ENCODE measurements at regions not wholly inside any gene's neighbourhood (a gene's known extent, or its start where the extent isn't known, plus 50 kb on each side); places are given as distances from the start of the nearest gene placed in this dataset.

DNA sequence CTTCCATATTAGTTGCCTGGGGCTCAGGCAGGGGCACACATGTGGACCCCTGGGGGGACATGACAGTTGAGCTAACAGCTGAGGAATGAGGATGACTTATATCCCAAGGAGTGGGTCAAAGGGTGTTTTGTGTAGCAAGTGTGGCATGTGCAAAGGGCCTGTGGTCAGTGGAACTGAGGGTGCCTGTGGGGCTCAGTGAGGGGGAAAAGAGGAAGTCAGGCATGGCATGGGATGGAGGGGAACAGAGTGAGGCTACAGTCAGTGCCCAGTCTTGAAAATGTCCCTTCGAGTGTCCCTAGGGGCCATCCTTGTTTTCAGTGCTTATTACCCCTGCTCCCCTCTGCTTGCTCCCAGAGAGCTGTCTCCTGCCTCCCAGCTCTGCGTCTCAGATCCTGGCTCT is 64.3 kb upstream of the CD99 start:
- Histone ChIP-seq H3K36me3 (peaks cover 46% of the 10 kb centered on the region), H3K27me3 (no peaks in the 10 kb centered on the region), H3K27ac (no peak overlapping the region), H3K9me3 (no peaks in the 10 kb centered on the region), H3K4me1 (no peaks in the 10 kb centered on the region), H3K4me3 (no peak overlapping the region)
- TF ChIP-seq, protein P1, sequence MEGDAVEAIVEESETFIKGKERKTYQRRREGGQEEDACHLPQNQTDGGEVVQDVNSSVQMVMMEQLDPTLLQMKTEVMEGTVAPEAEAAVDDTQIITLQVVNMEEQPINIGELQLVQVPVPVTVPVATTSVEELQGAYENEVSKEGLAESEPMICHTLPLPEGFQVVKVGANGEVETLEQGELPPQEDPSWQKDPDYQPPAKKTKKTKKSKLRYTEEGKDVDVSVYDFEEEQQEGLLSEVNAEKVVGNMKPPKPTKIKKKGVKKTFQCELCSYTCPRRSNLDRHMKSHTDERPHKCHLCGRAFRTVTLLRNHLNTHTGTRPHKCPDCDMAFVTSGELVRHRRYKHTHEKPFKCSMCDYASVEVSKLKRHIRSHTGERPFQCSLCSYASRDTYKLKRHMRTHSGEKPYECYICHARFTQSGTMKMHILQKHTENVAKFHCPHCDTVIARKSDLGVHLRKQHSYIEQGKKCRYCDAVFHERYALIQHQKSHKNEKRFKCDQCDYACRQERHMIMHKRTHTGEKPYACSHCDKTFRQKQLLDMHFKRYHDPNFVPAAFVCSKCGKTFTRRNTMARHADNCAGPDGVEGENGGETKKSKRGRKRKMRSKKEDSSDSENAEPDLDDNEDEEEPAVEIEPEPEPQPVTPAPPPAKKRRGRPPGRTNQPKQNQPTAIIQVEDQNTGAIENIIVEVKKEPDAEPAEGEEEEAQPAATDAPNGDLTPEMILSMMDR (IDR thresholded peaks at IDR 0.05) = no peak
- TF ChIP-seq POLR2AphosphoS5 (IDR thresholded peaks at IDR 0.05) (no peak), POLR2A (IDR thresholded peaks at IDR 0.05) (no peak), EP300 (IDR thresholded peaks at IDR 0.05) (no peak)
- 91% methylated on average over 2 of the region's 2 CpGs for WGBS
- no peak for DNase-seq (ENCODE audit: low spot score in 2 of 2)

DNA sequence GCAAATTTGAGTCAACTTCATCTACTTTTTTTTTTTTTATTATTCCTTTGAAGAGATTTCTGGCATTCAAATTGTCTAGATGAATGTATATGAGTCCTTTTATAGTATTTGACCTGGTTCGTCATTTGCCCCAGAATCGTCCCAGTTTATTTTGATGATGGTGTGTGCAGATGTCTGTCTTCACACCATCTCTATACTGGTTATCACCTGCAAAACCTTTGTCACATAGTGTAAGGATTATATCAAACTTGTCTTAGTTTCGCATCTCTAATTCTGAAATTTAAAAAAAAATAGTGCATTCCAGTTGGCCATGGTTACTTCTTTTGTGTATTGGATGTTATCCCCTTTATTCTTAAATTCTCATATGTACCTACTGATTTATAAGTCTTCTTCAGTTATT is 70.5 kb upstream of the CD99 start:
- no peak for TF ChIP-seq POLR2AphosphoS5 (IDR thresholded peaks at IDR 0.05)
- H3K4me1 ChIP-seq = peaks cover 2% of the 10 kb centered on the region
- H3K36me3 ChIP-seq = peaks cover 61% of the 10 kb centered on the region
- no peak for DNase-seq (ENCODE audit: low spot score in 2 of 2)
- H3K27me3 ChIP-seq = no peaks in the 10 kb centered on the region
- H3K9me3 ChIP-seq = no peaks in the 10 kb centered on the region
- 95% methylated on average over 3 of the region's 3 CpGs for WGBS
- H3K4me3 ChIP-seq = no peak overlapping the region
- H3K27ac ChIP-seq = no peak overlapping the region

DNA sequence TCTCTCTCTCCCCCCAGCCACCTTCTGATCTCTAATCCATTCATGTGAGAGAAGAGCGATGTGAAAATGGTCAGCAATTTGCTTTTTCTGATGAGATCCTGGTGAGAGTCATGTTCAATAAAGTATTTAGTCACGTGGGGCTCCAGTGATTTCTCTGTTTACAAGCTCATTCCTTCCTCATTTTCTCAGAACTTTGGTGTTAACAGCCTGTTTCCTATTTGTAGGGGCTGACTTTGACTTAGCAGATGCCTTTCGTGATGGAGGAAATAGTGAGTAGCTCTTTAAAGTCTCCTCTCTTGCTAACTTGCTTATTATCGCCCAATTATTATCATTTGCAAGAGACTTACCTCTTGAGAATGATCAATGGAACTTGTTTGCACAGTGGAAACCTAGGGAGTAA is 72.6 kb upstream of the CD99 start:
- 64% methylated on average over 4 of the region's 4 CpGs for WGBS
- no peak for DNase-seq (ENCODE audit: low spot score in 2 of 2)

DNA sequence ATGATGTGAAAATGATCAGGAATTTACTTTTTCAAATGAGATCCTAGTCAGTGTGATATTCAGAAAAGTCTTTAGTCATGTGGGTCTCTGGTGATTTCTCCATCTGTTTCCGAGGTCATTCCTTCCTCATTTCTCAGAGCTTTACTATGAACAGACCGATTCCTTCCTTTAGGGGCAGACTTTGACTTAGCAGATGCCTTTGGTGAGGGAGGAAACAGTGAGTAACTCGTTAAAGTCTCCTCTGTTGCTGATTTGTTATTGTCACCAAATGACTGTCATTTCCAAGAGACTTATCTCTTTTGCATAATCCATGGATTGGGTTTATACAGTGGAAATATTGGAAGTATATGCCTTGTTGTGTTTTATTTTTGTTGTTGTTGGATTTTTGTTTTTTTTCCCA is 76.2 kb upstream of the CD99 start:
- DNase-seq (ENCODE audit: low spot score in 2 of 2) = no peak
- WGBS = 29% methylated on average over 3 of the region's 3 CpGs
- no peak overlapping the region for H3K4me3 ChIP-seq
- H3K9me3 ChIP-seq = no peaks in the 10 kb centered on the region
- peaks cover 35% of the 10 kb centered on the region for H3K36me3 ChIP-seq
- H3K4me1 ChIP-seq = peaks cover 29% of the 10 kb centered on the region
- no peaks in the 10 kb centered on the region for H3K27me3 ChIP-seq
- H3K27ac ChIP-seq = peak overlapping the region; percentile 19
- TF ChIP-seq EP300 (IDR thresholded peaks at IDR 0.05) = no peak
- TF ChIP-seq, protein P1 (IDR thresholded peaks at IDR 0.05) = peak in 1 of 2 donors; percentile 19

More for the DNA sequence above, 72.6 kb upstream of the CD99 start:
- Histone ChIP-seq H3K27me3 (no peaks in the 10 kb centered on the region), H3K4me1 (peaks cover 12% of the 10 kb centered on the region), H3K9me3 (no peaks in the 10 kb centered on the region), H3K4me3 (no peak overlapping the region), H3K36me3 (peaks cover 52% of the 10 kb centered on the region), H3K27ac (no peak overlapping the region)
- TF ChIP-seq, protein P1 (IDR thresholded peaks at IDR 0.05) = no peak
- no peak for TF ChIP-seq POLR2AphosphoS5 (IDR thresholded peaks at IDR 0.05)

DNA sequence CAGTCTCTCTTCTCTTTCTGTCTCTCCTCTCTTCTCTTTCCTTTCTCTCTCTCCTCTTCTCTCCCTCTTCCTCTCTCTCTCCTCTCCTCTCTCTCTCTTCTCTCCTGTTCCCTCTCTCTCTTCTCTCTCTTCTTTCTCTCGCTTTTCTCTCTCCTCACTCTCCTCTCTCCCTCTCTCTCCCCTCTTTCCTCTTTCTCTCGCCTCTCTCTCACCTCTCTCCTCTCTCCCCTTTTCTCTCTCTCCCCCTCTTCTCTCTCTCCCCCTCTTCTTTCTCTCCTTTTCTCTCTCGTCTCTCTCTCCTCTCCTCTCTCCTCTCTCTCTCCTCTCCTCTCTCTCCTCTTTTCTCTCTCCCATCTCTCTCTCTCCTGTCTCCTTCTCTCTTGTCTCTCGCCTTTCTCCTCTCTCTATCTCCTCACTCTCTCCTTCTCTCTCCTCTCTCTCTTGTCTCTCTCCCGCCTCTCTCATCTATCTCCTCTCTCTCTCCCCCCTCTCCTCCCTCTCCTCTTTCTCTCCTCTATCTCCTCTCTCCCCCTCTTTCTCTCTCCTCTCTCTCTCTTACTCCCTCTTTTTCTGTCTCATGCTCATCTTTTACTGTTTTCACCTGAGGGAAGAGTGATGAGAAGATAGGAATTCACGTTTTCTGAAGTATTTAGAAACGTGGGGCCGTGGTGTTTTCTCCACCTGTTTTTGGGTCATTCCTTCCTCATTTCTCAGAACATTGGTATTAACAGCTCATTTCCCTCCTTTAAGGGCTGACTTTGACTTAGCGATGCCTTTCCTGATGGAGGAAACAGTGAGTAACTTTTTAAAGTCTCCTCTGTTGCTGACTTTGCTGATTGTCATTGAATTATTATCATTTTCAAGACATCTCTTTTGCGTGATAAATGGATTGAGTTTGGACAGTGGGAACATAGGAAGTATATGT is 80.6 kb upstream of the CD99 start:
- H3K9me3 ChIP-seq = no peaks in the 10 kb centered on the region
- H3K27ac ChIP-seq = no peak overlapping the region
- WGBS = 31% methylated on average over 10 of the region's 10 CpGs
- peak overlapping the region; percentile 83 for H3K4me3 ChIP-seq
- no peaks in the 10 kb centered on the region for H3K27me3 ChIP-seq
- peaks cover 4% of the 10 kb centered on the region for H3K36me3 ChIP-seq
- peaks cover 36% of the 10 kb centered on the region for H3K4me1 ChIP-seq
- no peak for TF ChIP-seq EP300 (IDR thresholded peaks at IDR 0.05)
- no peak for TF ChIP-seq POLR2AphosphoS5 (IDR thresholded peaks at IDR 0.05)
- TF ChIP-seq, protein P1 (IDR thresholded peaks at IDR 0.05) = no peak
- no peak for TF ChIP-seq POLR2A (IDR thresholded peaks at IDR 0.05)
- DNase-seq (ENCODE audit: low spot score in 2 of 2) = no peak

Measured in suprapubic skin (tissue), 4 donors.